K562 (cell line): ENCODE measurements at regions not wholly inside any gene's neighbourhood (a gene's known extent, or its start where the extent isn't known, plus 50 kb on each side); places are given as distances from the start of the nearest gene placed in this dataset.

ENCODE experiments used
- CTBP1 ChIP-seq: fragments of 450-650 bp; IDR thresholded peaks from 2 replicates; pipeline ENCODE4 v1.6.1; 2016; ENCODE audit warnings: borderline replicate concordance
- POLR2A ChIP-seq: fragments of 450-650 bp; conservative IDR thresholded peaks from 2 replicates; pipeline ENCODE4 v1.6.1; 2016
- SMAD4 ChIP-seq: fragments of 250-450 bp; sonication (Bioruptor Pico); conservative IDR thresholded peaks from 2 replicates; pipeline ENCODE4 v1.8.0; 2021; ENCODE audit warnings: inconsistent platforms, mild to moderate bottlenecking, moderate library complexity
- TRIM25 ChIP-seq: fragments of 450-650 bp; IDR thresholded peaks from 2 replicates; pipeline ENCODE4 v1.7.0; 2016; ENCODE audit warnings: borderline replicate concordance
- ZHX1 ChIP-seq: fragments of 150-350 bp; conservative IDR thresholded peaks from 2 replicates; pipeline ENCODE4 v1.6.1; 2014; ENCODE audit warnings: low read length
- ZNF436 ChIP-seq: fragments of 250-450, 450-650 bp; sonication (Bioruptor Pico); formaldehyde crosslinking; IDR thresholded peaks from 2 replicates; pipeline ENCODE4 v1.7.0; 2020; ENCODE audit warnings: mild to moderate bottlenecking
- ZNF57 ChIP-seq: fragments of 450-650 bp; formaldehyde crosslinking; IDR thresholded peaks from 2 replicates; pipeline ENCODE4 v1.4.0; 2020; ENCODE audit warnings: mild to moderate bottlenecking, moderate library complexity

GRCh38 chr11:69400140-69400539, 81.3 kb upstream of the LINC01488 start:
- TF ChIP-seq CTBP1, result no peak
- no peak for TF ChIP-seq TRIM25
- no peak for TF ChIP-seq POLR2A
- no peak for TF ChIP-seq ZHX1
- no peak for TF ChIP-seq ZNF57 (CRISPR knock-in tag)
- TF ChIP-seq ZNF436, result no peak
- no peak for TF ChIP-seq SMAD4 (CRISPR knock-in tag)
